Central memory CD8-positive, alpha-beta T cell (primary cell): ENCODE measurements at regions not wholly inside any gene's neighbourhood (a gene's known extent, or its start where the extent isn't known, plus 50 kb on each side); places are given as distances from the start of the nearest gene placed in this dataset.

Experiments
- ATAC-seq: fragments of 150-1000 bp; cut with Tn5 transposase; replicated peaks from 2 replicates; pipeline ENCODE4 v1.10.0; 2022; ENCODE audit warnings: mild to moderate bottlenecking, moderate FRiP score, moderate number of reproducible peaks; ENCODE audit not compliant: poor library complexity, severe bottlenecking; ENCODE audit errors: extremely low read depth
- DNase-seq, 2 donors: peaks; one replicate each; pipeline ENCODE4 v3.0.0; 2021; ENCODE audit warnings: low spot score in 2 of 2
- H3K27ac Mint-ChIP-seq: one replicate; pipeline ENCODE4 v1.8.0; 2022; ENCODE audit warnings: low read depth, mild to moderate bottlenecking, moderate library complexity, mixed read lengths
- H3K27me3 Mint-ChIP-seq: one replicate; pipeline ENCODE4 v1.8.0; 2022; ENCODE audit warnings: mixed read lengths
- H3K36me3 Mint-ChIP-seq: one replicate; pipeline ENCODE4 v1.8.0; 2022; ENCODE audit warnings: mild to moderate bottlenecking, moderate library complexity, mixed read lengths; ENCODE audit not compliant: insufficient read depth
- H3K4me1 Mint-ChIP-seq: one replicate; pipeline ENCODE4 v1.8.0; 2022; ENCODE audit warnings: mixed read lengths
- H3K4me3 Mint-ChIP-seq: one replicate; pipeline ENCODE4 v1.8.0; 2022; ENCODE audit warnings: mild to moderate bottlenecking, moderate library complexity, mixed read lengths
- H3K9me3 Mint-ChIP-seq: one replicate; pipeline ENCODE4 v1.8.0; 2022; ENCODE audit warnings: mixed read lengths

DNA sequence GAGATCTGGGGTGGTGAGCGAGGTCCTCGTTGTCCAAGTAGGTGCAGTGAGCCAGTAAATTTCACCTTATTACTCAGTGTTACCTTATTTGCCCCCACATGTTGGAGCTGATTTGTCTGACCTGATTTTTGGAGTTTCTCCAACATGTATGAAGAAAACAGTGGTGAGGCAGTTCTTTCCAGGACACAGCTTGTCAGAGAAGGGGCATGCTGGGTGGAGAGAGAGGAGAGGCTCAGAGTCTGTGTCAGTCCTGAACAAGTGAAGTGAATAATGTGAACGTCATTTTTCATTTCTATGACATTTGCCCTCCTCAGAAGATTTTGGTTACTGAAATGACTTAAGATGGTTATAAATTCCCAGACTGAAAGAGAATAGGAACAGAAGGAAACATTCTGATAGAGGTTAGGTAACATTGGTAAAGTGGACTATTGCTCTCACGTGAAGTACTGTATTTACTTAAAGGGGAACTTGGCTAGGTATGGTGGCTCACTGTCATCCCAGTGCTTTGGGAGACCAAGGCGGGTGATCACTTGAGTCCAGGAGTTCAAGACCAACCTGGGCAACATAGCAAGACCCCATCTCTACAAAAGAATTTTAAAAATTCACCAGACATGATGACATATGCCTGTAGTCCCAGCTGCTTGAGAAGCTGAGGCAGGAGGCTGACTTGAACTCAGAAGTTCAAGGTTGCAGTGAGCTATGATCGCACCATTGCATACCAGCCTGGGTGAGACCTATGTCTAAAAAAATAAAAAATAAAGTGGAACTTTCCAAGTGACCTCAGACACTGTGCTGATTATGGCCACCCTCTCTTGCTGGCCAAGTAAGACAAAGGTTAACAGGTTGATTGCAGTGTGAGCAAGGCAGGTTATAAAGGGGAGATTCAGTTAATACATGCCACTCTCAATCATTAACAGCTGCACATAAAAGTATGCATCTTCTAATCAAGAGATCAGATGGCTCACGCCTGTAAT, 184.3 kb downstream of the EDN1 start:
- ATAC-seq = no peak
- no peaks in the 10 kb centered on the region for H3K4me1 Mint-ChIP-seq

DNA sequence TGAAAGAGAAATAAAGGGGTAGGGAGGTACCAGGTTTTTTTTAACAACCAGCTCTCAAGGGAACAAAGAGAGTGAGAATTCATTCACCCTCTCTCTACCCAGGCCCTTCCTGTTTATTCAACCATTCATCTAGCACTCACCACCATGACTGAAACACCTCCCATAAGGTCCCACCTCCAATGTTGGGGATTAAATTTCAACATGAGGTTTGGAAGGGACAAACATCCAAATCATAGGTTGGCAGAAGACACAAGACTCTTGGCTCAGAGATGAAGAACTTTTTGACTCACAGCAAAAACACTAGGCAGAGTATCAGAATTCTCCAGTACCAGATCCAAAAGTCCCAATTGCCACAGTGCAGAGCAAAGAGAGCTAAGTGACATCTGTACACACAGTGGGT, 186.3 kb downstream of the EDN1 start:
- H3K4me3 Mint-ChIP-seq = no peak overlapping the region
- DNase-seq (no peak), ATAC-seq (no peak)
- no peaks in the 10 kb centered on the region for H3K9me3 Mint-ChIP-seq
- H3K36me3 Mint-ChIP-seq = no peaks in the 10 kb centered on the region
- no peak overlapping the region for H3K27ac Mint-ChIP-seq
- no peaks in the 10 kb centered on the region for H3K4me1 Mint-ChIP-seq
- peaks cover 23% of the 10 kb centered on the region for H3K27me3 Mint-ChIP-seq

More for the DNA sequence above, 184.3 kb downstream of the EDN1 start:
- no peaks in the 10 kb centered on the region for H3K36me3 Mint-ChIP-seq
- DNase-seq = no peak
- H3K9me3 Mint-ChIP-seq = peaks cover 4% of the 10 kb centered on the region
- H3K27ac Mint-ChIP-seq = no peak overlapping the region
- H3K27me3 Mint-ChIP-seq = peaks cover 21% of the 10 kb centered on the region
- no peak overlapping the region for H3K4me3 Mint-ChIP-seq

DNA sequence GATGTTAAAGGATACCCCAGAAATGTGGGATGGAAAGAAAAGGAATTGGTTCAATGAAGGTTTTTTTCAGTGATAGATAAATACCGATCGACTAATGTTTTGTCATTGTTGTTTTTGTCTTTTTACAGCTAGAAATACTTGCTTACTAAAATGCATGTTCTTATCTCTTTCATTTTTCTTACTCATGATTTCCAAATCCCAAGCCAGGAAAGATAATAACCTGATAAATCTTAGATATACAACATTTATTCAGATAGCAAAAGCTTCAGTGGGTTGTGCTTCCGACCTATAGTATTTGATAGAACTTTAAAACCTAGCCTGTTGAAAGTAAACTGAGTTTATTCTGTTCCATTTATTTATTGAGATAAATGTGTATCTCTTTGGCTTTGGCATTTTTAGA, 187.5 kb downstream of the EDN1 start:
- no peak overlapping the region for H3K27ac Mint-ChIP-seq
- peaks cover 12% of the 10 kb centered on the region for H3K27me3 Mint-ChIP-seq
- H3K9me3 Mint-ChIP-seq = no peaks in the 10 kb centered on the region
- no peaks in the 10 kb centered on the region for H3K36me3 Mint-ChIP-seq
- H3K4me1 Mint-ChIP-seq = no peaks in the 10 kb centered on the region
- H3K4me3 Mint-ChIP-seq = no peak overlapping the region
- ATAC-seq (no peak), DNase-seq (no peak)

DNA sequence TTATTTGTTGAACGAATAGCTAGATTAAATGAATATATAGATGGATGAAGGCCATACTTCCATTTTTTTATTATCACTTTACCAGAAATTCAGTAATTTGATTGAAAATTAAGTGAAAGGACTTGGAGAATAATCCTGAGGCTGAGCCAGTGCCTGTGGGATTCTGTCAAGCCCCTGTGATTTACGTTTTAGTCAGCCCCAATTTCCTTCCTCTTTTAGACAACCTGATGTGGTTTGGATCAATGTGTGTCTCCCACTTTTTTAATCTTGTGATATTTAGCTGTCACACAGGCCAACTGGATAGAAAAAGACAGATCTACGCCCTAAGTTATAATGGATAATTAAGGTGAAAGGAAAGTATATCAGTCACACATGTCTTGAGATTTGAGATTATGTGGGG, 188.8 kb downstream of the EDN1 start:
- Mint-ChIP-seq H3K4me3 (no peak overlapping the region), H3K4me1 (no peaks in the 10 kb centered on the region), H3K36me3 (no peaks in the 10 kb centered on the region), H3K9me3 (no peaks in the 10 kb centered on the region), H3K27me3 (peaks cover 12% of the 10 kb centered on the region), H3K27ac (no peak overlapping the region)
- DNase-seq (no peak), ATAC-seq (no peak)

GRCh38 chr6:12479451-12479850, 189.3 kb downstream of the EDN1 start:
- Mint-ChIP-seq H3K36me3 (no peaks in the 10 kb centered on the region), H3K4me1 (no peaks in the 10 kb centered on the region), H3K4me3 (no peak overlapping the region), H3K27me3 (peaks cover 12% of the 10 kb centered on the region), H3K27ac (no peak overlapping the region), H3K9me3 (no peaks in the 10 kb centered on the region)
- ATAC-seq = no peak
- DNase-seq = no peak

DNA sequence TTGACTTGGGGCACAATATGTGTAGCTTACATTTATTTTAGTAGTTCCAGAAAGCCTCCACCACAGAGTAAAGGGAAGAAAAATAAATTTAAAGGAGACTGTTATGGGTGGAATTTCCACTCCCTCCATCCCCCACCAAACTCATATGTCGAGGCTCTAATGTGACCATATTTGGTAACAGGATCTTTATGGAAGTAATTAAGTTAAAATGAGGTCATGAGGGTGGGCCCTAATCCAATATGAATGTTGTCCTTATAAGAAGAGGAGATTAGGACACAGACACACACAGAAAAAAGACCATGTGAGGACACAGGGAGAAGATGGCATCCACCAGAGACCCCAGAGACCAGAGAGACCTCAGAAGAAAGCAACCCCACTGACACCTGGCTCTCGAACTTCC, 189.7 kb downstream of the EDN1 start:
- Mint-ChIP-seq H3K27ac (no peak overlapping the region), H3K4me3 (no peak overlapping the region), H3K27me3 (peaks cover 12% of the 10 kb centered on the region), H3K4me1 (no peaks in the 10 kb centered on the region), H3K9me3 (no peaks in the 10 kb centered on the region), H3K36me3 (no peaks in the 10 kb centered on the region)
- no peak for DNase-seq
- ATAC-seq = no peak

- H3K27ac Mint-ChIP-seq = no peak overlapping the region
- H3K9me3 Mint-ChIP-seq = no peaks in the 10 kb centered on the region
- peaks cover 12% of the 10 kb centered on the region for H3K27me3 Mint-ChIP-seq
- H3K4me3 Mint-ChIP-seq = no peak overlapping the region
- H3K36me3 Mint-ChIP-seq = no peaks in the 10 kb centered on the region
- no peak for ATAC-seq
- no peak for DNase-seq
- no peaks in the 10 kb centered on the region for H3K4me1 Mint-ChIP-seq
These were observed 190.2 kb downstream of the EDN1 start for GRCh38 chr6:12480379-12480778.

DNA sequence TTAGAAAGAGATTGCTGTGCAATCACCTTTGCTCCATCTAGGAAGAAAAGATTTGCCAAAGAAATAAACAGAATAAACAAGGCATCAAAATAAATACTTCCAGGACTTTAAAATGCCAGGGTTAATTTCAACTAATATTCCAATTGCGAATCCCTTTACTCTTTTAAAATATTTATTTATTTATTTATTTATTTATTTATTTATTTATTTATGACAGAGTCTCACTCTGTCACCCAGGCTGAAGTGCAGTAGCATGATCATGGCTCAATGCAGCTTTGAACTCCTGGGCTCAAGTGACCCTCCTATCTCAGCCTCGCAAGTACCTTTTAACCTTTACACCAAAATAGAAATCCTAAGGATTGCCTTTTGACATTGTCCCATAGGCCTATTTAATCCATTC, 191.1 kb downstream of the EDN1 start:
- DNase-seq = no peak
- no peaks in the 10 kb centered on the region for H3K36me3 Mint-ChIP-seq
- no peak for ATAC-seq
- H3K4me1 Mint-ChIP-seq = no peaks in the 10 kb centered on the region
- H3K4me3 Mint-ChIP-seq = no peak overlapping the region
- no peak overlapping the region for H3K27ac Mint-ChIP-seq
- no peaks in the 10 kb centered on the region for H3K9me3 Mint-ChIP-seq
- peaks cover 12% of the 10 kb centered on the region for H3K27me3 Mint-ChIP-seq

DNA sequence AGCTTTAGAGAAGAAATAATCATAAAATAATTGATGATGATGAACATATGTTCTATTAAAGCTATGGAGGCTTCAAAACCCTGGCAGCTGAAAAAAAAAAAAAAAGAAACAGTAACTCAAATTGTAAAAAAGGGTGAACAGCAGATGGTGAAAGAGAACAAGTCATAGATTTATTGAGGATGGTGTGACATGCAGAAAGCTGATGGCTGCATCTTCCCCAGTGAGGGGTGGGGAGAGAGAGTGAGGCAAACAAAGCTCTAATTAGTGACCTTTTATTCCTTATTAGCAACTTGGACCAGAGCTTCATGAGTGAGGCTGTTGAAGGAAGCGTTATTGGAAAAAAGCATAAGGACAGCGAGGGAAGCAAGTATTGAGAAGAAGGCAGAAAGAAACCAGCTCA, 191.7 kb downstream of the EDN1 start:
- H3K4me1 Mint-ChIP-seq = no peaks in the 10 kb centered on the region
- H3K27me3 Mint-ChIP-seq = peaks cover 12% of the 10 kb centered on the region
- DNase-seq = no peak
- H3K36me3 Mint-ChIP-seq = no peaks in the 10 kb centered on the region
- no peak for ATAC-seq
- H3K27ac Mint-ChIP-seq = no peak overlapping the region
- no peak overlapping the region for H3K4me3 Mint-ChIP-seq
- H3K9me3 Mint-ChIP-seq = no peaks in the 10 kb centered on the region

DNA sequence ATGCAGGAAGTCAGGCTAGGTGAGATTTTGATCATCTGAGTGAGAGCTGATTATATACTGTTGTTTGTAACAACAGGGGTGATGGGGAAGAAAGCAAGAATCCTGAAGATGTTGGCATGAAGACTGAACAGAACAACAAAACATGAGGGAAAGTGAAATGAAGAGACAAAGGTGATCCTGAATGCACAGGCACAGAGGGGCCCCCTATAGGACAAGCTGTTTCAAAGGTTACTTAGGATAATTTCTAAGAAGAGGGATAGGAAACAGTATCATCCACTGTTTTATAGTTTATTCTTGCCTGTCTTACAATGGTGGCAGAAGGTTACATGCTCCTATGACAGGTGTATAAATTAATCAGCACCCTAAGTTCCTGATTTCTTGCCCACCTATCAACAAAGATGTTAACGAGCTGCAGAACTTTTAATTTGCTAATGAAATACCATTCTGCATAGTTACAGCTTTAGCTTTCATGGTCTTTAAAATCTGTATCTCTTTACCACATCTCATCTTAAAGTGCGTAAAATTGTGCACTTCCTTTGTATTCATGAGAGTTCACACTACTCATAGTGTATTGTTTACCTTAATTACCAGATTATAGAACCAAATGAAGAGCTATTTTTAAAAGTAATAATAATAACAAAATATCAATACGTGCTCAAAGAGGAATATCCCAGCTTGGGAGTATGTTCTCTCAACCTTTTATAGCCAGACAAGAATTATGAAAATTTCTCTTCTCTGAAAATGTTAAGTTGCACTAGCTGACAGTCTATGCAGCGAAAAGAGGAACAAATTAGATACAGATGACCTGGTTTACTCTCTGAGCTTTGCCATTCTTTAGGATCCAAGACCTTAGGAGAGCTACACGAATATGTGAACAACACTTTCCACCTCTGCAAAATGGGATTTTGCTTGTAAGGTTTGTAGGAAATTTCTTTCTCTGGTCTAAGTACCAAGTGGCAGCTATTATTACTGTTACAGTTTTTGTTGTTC, 192.5 kb downstream of the EDN1 start:
- Mint-ChIP-seq H3K27me3 (peaks cover 12% of the 10 kb centered on the region), H3K36me3 (no peaks in the 10 kb centered on the region), H3K9me3 (no peaks in the 10 kb centered on the region), H3K4me3 (no peak overlapping the region), H3K27ac (no peak overlapping the region), H3K4me1 (no peaks in the 10 kb centered on the region)
- no peak for DNase-seq
- ATAC-seq = no peak

DNA sequence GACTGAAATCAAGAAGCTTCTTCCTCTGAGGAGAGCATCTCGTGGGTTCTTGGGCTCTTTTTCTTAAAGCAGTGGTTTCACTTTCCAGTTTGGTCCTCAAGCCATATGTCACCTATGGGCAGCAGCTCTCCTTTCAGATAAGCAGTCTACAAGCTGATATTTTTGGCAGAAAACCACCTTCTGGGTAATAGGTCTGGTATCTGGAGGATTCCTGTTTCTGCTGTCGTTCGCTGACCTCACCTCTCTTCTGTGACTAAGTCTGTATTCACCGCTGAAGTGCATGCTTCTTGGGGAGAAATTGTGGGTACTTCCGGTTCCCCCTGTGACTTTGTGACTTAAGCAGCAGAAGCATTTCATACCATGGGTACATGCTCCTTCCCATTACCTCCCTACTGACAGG, 193.6 kb downstream of the EDN1 start:
- no peak for ATAC-seq
- no peak for DNase-seq
- Mint-ChIP-seq H3K4me3 (peak overlapping the region; percentile 23), H3K4me1 (no peaks in the 10 kb centered on the region), H3K27ac (no peak overlapping the region), H3K9me3 (no peaks in the 10 kb centered on the region), H3K36me3 (no peaks in the 10 kb centered on the region), H3K27me3 (peaks cover 12% of the 10 kb centered on the region)

DNA sequence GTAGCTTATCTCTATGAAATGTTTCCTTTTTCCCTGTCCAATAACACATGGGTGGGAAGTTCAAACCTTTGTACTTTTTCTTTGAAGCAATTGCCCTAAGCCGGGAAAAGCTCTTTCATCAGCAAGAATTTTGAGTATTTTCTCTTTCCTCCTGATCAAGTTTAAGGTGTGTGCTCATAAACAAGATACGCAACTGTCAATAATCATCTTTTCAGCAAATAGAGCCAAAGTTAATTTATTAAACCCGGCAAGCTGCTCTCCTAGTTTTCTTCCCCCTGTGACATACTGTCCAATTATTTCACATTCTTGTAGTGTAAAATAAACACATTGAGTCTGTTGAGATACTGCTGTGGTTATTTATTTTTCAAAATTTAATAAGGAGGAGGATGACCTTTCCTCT, 194.4 kb downstream of the EDN1 start:
- Mint-ChIP-seq H3K4me1 (no peaks in the 10 kb centered on the region), H3K27ac (no peak overlapping the region)

More for the DNA sequence above, 194.4 kb downstream of the EDN1 start:
- Mint-ChIP-seq H3K4me3 (no peak overlapping the region), H3K9me3 (no peaks in the 10 kb centered on the region), H3K27me3 (peaks cover 10% of the 10 kb centered on the region), H3K36me3 (no peaks in the 10 kb centered on the region)
- no peak for ATAC-seq
- no peak for DNase-seq
